AML-193 (cell line): ENCODE measurements at regions not wholly inside any gene's neighbourhood (a gene's known extent, or its start where the extent isn't known, plus 50 kb on each side); places are given as distances from the start of the nearest gene placed in this dataset.
"Not testable (repeated sequence)": the region's sequence is repeated elsewhere in the genome, so short reads cannot be mapped to it uniquely, and the experiment has no call there.

Source experiments
- DNase-seq, 2 experiments: peaks; one replicate each; lab custom pipeline; 2025; lab: John Stamatoyannopoulos, UW

DNA sequence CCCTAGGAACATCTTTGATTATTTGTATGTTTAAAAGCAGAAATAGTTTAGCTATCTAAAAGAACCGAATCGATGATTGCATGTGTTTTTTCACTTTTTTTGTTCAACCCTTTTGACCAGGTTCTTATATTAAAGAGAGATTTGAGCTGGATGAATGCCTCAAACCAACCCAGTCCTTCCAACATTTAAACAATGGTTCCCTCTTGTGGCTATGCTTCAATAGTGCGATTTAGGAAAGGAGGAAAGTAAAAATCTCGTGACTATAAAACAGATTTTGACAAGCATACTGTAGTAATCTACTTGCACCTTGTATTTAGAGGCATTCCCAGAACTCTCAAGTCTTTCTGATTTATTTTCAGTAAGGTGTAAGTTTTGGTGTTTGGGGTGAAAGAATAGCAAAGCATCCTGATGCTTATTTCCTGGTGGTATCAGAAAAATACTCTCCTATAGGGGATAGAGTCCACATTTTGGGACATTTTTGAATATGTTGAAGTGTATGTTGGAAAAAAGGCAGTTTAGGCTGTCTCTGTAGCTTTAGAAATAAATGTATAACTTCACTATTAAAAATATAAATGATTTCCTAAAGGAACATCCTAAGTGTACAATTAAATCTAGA lies 159.6 kb upstream of the KCNH8 start:
- DNase-seq: peak; percentile 4 to 8

DNA sequence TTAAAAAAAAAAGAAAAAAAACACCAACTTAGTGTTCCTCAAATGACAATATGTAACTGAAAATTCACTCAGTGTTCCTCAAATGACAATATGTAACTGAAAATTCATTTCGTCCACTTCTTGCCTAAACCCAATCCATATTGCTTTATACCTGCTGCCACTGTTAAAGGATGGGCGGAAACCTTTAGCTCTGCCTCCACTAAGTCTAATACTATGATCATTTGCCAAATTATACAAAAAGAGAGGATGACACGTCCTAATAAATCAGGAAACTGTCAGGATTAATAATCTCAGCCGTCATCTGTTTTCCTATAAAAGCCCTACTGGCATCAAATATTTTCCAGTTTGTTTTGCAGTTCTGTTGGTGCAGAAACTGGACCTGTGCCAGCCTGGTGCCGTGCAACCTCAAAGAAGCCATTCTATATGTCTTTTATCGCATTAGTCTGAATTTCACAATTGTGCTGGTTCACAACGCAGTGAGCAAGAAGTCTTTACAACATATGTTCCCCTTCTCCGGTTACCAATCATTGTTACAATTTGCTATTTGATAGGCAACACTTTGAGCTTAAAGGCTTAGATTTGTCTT lies 160.4 kb upstream of the KCNH8 start:
- no peak for DNase-seq

DNA sequence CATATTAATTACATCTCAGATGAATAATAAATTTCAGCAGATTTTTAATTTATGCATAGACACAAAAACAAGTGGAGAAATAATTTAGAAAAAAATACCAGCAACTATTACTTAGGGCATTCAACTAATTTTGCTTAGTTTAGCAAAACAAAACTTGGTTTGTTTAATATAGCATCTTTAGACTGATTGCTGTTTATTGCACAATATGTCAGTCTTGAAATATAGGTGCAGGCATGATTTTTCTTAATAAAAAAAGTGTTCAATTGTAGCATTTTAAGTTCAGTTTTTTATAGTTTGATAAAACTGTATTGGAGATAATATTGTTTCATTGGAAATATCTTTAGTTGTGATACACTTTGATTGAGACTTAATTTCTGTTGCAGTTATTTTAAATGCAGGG lies 161.2 kb upstream of the KCNH8 start:
- DNase-seq: no peak

DNA sequence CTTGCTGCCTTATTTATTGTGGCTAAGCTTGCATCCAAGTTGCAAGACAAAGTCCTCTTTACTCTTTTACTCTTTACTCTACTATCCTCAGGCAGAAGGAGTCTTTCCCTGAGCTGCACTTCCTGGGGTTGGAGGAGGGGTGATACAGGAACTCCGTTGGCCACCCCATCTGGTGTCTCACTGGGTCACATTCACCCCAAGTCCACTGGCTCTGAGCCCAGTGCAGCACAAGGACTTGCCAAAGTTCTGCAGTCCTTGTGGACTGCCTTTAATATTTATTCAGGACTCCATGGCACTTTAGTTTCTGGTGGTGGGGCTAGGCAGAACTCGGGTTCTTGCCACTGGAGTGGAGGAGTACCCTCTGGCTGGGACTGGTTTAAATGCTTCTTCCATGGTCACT lies 165.4 kb upstream of the KCNH8 start:
- no peak for DNase-seq

DNA sequence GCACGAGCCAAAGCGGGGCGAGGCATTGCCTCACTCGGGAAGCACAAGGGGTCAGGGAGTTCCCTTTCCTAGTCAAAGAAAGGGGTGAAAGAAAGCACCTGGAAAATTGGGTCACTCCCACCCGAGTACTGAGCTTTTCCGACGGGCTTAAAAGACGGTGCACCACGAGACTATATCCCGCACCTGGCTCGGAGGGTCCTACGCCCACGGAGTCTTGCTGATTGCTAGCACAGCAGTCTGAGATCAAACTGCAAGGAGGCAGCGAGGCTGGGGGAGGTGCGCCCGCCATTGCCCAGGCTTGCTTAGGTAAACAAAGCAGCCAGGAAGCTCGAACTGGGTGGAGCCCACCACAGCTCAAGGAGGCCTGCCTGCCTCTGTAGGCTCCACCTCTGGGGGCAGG lies 172.2 kb upstream of the KCNH8 start:
- not testable (repeated sequence) for DNase-seq

DNA sequence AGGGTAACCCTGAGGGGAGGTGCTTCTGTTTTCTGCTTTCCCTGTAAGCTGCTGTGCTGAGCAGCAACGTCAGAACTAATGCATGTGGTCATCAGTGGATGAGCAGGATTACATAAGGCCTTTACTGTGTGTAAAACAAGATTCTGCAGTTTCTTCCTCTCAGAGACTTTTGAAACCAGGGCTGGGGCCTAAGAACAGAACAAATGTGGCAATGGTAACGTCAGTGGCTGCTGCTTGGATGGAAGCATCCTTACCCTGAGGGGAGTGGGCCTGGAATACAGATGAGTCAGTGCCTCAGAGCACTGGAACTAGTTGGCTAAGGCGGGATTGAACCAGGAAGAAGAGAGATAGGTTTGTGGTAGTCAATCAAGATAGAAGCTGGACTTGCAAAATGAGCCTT lies 180.2 kb upstream of the KCNH8 start:
- DNase-seq: no peak

DNA sequence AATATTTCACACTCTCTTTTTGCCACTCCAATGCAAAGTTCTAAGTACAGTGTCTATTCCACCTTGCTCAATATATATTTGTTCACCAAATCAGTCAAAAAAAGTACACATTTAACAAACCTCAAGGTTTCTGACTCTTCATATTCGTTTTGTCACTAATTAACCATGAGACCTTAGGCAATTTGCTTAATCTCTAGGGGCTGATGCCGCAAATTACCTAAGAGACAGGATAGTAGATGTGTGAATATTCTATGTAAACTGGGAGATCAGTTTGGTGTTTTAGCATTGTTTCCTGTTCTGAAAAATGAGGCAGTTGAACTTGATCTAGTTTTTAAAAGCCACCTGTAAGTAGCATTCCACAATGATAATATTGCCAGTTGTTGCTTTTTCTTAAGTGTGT lies 182.5 kb upstream of the KCNH8 start:
- DNase-seq: no peak

DNA sequence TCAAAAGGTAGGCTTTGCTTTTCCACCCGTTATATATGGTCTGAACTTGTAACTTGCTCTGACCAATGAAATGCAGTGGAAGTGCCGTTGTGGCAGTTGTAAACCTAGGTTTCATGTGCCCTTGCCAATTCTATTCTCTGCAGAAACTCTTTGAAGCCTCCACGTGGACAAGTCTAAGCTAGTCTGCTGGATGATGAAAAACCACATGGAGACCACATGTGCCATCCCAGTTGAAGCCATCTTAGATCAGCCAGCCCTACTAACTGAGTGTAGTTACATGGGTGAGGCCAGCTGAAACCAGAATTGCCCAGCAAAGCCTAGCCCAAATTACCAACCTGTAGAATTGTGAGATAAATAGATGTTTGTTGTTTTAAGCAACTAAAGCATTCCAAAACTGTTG lies 183.7 kb upstream of the KCNH8 start:
- no peak for DNase-seq

DNA sequence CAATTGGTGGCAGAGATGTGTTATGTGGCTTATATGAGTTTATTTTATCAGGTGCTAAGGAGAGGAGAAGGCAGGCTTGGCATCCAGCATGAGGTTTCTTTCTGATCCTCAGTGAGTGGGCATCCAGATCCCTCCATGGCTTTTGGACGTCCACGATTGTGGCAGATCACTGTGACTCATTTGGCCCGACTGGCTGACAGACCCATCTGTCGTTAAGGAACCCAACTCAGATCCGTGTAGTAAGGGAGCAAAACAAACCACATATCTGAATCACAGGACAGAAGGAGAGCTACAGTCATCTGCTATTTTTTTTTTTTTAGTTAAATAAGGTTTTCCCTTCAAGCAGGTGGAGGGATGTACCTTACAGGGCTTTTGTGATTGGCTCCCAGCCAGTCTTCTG lies 197.0 kb upstream of the KCNH8 start:
- no peak for DNase-seq

DNA sequence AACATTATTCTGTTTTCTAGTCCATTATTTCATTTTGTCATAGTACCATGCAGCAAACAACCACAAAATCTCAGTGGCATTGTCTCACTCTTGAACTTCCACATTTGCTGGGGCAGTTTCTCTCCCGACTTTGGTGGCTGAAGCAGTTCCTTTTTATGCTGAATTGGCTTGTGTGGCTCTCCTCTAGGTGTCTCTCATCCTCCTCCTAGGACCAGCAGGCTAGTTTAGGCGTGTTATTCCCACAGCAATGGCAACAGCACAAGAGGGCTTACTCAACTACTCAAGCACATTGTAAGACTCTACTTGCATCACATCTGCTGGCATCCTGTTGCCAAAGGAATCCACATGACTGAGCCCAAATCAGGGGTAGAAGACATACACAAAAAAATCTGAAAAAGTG lies 201.8 kb upstream of the KCNH8 start:
- peak; percentile 47 to 64 for DNase-seq

DNA sequence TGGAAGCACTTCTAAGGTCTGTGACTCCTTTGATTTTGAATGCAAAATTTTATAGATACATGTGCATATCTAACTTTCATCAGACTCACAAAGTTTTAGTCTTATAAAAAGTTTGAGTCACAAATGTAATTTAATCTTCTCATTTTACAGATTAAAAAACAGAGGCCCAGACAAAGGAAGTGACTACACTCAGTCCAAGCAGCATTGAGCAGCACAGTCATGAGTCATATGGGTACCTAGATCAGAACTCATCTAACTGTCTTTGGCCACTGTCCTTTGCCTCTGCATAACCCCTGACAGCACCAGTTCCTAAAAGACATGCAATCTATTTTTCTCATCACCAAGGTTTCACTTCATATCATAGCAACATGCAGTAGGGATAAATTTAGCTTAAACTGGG lies 210.7 kb upstream of the KCNH8 start:
- DNase-seq: no peak

DNA sequence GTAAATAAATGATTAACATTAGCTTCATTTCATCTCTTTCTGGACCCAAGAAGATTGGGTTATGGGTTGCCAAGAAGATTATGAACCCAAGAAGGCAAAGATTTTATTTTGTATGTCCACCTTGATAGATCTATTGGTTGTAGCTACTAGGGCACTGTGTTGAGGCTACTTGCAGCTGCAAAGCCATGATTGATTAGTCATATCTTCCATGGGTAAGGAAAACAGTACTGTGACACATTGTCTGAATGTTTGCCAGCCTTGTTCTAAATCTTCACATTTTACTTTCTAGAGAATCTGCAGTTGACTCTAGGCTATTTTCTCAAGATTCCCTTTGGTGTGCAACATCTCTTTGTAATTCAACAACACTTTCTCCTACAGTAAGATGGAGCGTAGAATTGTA lies 229.2 kb upstream of the KCNH8 start:
- no peak for DNase-seq

DNA sequence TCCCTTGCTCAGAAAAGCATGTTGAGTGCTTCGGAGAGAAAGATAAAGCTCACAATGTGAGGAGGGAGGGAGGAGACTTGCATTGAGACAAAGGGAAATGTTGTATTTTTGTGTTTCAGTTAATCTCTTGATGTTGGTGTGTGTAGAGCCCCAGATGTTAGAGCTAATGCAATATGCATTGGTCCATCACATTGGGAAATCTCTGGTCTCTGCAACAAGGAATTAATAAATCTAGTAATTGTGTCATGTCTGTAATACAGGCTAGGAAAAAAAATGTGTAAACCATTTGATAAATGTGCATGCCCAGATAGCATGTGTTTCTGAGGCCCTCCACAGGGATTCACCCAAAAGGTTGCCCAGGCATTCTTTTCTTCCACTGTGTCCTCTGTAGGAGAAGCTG lies 230.4 kb upstream of the KCNH8 start:
- DNase-seq: no peak

DNA sequence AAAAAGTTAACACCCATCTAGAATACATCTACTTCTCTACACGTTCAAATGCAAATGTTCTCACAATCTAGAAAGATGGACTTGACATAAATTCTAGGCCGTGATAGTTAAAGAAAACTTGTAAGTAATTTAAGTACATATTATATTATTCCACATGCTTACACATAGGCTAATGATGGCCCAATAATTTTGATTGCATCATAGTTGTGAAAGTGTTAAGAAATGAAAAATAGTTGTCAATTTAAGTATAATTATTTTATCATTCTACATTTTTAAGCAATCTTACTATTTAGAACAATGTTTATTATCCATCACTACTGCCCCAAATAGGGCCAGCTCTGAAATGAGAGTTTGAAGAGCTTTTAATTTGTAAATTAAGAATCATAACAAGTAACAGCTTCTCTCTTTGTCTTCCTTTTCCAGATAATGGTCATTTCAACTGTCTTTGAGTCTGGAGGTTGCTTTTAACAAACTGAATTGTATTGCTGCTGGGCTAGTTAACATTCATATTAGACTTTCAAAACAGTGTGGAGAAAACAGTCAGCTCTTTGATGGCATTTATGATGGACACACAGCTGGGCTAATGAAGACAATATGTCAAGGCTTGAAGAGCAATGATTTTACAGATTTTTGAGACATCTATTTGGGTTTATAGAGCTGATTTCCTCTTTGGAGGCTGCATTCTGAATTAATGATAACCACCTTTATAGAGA lies 246.1 kb upstream of the KCNH8 start:
- no peak for DNase-seq

DNA sequence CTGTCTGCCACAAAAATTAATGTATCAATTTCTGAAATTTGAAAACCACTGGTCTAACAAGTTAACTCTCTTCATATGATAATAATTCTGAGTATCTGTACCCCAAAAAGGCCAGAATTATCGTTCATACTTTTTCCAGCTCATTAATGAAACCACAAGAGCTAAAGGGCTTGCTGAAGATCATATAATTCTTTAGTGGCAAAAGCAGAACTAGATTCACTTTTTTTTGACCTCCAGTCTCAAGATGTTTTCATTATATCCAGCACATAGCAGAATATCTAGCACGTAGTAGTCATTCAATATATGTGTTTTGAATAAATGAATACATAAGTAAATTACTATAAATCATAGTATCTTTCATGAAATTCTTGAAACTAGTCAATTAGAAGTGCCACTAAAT lies 246.7 kb upstream of the KCNH8 start:
- DNase-seq: no peak

DNA sequence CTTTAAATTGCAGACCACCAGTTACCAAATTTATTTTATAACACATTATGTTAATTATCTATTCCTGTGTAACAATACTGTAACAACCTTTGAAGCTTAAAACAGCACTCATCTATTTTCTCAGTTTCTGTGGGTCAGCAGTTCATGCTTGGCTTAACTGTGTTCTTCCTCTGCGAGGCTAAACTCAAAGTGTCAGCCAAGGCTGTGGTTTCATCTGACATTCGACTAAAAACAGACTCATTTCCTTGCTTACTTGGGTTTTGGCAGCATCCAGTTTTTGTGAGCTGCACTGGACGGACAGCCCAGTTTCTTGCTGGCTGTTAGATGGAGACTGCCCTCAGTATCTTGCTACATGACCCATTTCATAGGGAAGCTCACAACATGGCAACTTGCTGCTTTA lies 247.3 kb upstream of the KCNH8 start:
- no peak for DNase-seq

DNA sequence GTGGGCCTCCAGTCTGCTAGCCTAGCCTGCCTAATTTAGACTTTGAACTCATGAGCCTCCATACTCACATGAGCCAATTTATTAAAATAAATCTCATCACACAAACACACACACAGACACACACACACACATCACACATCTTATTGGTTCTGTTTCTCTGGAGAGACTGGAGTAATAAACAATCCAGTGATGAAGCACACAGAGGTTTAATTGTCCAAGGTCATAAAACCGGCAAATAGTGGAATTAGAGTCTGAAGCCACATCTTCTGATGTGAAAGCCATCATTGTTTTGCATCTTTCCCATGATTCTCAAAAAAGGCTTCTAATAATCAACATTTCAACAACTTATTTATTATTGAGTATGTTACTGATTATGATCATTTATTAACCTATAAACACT lies 249.4 kb upstream of the KCNH8 start:
- DNase-seq: no peak

DNA sequence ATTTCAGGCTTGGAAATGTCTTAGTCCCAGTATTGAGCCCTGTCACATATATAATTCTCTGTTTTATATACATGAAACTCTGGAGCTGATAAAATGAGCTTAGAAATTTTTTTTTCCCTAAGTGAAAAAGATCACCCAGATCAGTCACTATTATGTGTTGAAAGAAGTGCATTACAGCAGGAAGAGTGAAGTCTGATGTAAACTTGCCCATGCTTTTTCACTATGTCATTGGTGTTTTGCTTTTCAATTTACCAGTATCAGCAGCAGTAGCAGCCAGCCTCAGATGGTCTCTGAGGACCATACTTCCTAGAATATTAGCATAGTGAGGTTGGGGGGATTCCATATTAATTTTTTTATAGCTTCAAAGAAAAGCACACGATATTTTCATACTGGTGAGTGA lies 255.6 kb upstream of the KCNH8 start:
- no peak for DNase-seq

DNA sequence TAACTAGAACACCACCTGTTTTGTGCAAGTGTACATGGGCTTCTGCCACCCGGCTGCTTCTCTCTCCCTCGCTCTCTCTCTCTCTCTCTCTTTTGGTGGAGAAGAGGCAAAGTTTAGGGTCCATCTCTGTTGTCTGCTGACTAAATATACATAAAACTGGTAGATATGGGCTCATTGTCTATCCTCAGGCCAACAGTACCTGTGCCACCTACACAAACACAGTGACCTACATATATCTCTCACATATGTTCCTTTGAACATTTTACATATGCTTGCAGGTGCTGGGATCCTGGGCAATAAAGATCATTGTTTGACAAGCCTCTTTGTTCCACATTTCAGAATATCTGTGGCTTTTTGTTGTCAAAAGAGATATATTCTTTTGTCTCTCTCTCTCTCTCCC lies 256.3 kb upstream of the KCNH8 start:
- DNase-seq: no peak

DNA sequence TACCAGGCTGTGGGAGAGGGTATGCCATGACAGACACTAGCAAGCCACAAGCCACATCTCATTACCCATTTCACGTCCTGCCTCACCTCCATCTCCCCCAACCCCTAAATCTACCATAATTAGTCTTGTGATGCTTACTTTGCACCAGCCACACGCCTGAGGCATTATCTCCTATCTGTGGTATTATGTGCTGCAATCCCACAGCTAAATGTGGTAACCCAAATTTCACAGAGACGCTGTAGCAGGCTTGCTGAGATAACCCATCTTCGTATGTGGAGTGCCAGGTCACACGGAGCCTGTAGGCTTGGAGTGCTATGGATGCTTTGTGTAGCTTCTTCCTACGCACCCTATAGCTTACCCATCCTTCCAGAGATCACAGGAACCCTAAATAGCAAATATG lies 256.7 kb upstream of the KCNH8 start:
- DNase-seq: no peak

DNA sequence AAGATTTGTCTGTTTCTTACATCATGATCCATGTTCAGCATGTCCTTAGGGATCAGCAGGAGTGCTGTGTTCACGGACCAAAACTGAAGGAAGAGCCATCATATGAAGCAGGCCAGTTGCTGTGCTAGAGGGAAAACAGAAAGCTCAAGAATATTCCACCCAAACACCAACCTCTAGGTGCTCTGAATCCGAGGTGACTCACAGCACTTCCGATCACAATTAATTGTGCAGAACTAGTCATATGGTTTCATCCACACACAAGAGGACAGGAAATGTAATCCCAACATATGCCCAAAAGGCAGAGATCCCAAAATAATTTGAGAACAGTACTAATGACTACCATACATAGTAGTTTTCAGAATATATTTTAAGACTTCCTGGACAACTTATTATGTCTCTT lies 257.9 kb upstream of the KCNH8 start:
- no peak for DNase-seq

DNA sequence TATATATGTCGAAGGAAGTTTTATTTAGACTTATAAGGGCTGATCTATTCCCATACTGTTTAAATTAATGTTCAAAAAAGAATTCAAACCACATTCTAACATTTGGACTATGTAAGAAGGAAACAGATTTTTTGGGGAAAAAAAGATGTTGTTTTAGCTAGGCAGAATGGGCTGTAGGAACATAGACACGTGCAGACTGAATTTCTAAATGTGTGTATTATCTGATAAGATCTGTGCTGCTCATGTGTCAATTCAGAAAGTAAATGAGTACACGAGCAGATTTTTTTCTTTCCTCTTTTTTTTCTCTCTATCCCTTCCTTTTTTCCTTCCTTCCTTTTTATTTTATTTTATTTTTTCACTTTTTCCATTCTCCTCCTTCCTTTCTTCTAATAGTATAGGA lies 259.5 kb upstream of the KCNH8 start:
- DNase-seq: no peak

DNA sequence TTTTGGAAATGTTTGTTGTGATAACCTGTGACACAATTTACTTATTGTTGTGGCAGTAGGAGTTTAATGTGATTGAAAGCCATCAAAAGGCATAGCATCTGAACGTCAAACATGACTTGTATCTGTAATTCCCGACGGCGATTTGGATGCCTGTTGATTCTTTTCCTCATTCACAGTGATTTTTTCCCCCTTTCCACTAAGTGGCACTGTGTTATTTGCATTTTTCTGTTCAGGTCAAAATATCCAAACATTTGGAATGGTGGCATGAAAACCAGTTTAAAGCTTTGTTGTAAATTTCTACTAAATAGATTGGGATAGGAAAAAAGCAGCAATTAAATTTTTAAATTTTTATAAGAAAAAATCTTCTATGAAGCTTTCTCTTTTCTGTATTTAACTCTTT lies 259.9 kb upstream of the KCNH8 start:
- DNase-seq: no peak

DNA sequence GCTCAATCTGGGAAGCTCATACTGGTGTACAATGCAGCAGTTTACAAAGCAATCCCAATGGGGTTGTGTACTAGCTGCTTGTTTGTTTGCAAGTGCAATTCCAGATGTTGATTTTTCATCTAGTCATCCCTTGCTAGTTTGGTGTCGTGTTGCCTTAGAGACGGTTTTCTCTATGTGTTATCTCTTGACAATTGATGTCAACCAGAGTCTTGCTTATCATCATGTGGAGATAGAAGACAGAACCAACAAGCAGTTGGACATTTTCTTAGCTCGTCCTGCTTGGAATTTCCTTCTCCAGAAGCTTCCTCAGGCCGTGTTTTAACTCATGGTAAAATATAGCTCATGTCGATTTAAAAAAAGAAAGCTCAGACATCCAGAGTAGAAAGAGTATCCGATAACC lies 262.0 kb upstream of the KCNH8 start:
- DNase-seq: no peak
